HG03060 (cell line): ENCODE measurements at regions not wholly inside any gene's neighbourhood (a gene's known extent, or its start where the extent isn't known, plus 50 kb on each side); places are given as distances from the start of the nearest gene placed in this dataset.
"Not testable (repeated sequence)": the region's sequence is repeated elsewhere in the genome, so short reads cannot be mapped to it uniquely, and the experiment has no call there.

Experiments
- ATAC-seq: cut with Tn5 transposase; IDR thresholded peaks from one replicate; pipeline ENCODE4 v1.9.1; 2021; ENCODE audit warnings: low read depth, moderate number of reproducible peaks; ENCODE audit not compliant: unreplicated experiment

DNA sequence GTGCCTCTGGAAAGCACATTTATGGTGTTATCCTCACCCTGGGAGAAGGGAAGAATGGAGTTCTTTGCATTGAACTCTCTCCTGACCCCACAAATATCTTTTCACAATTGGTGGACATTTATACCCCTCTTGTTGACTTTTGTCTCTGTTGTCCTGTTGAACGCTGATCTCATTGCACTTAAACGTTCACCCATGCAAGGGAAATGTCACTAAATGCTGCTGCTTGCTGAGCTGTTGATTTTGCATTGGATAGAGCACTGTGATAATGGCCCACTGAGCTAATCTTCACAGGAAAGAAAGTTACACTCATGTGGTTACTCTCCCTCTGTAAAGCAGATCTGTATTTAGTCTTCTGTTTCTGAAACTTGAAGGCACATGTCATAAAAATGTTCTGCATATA is 133.4 kb downstream of the FZD1 start:
- no peak for ATAC-seq

DNA sequence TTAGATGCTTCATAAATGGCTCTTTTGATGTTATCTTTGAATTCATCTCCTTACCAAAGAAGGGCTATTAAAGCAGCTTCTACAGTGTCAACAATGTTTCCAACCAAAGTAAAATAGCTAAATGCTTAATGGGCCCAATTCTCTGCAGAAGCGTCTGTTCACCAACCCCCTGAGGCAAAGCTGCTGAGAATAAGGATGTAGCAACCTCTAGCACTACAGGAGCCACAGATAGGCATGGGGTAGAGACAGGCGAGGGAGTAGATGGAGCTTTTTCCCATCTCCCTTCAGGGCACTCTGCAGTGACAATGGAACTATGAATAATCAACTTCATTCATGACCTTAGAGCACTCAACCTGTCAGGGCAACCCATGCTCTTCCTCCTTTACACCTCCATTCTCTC is 134.1 kb downstream of the FZD1 start:
- ATAC-seq, result no peak

DNA sequence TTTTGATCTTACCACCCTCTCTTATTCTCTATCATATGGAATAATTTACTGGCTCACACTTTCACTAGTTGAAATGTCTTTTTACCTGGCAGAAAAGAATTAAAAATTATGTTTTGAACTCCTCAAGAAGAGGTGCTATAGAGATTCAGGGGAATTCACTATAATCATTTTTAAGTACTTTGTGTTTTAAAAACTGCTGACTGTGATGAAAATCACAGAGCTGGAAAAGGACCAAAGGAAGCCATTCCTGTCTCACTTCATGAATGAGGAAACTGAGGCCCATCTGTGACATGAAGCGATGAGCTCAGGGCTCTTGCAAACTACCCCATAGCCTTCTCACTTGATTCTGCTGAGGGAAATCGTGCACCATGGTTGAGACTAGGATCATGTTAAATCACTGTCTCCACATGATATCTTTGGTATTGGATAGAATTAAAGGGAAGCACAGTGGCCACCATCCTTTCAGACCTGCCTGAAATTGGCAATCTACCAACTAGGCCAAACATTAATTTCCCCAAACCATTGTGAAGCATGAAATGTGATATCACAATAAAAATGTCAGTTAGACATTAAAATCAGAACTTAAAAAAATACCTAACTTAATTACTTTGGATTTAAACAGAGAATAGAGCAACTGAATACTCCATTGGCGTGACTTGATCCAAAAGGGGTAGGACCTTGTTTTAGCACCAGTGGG is 141.0 kb downstream of the FZD1 start:
- ATAC-seq, result no peak

DNA sequence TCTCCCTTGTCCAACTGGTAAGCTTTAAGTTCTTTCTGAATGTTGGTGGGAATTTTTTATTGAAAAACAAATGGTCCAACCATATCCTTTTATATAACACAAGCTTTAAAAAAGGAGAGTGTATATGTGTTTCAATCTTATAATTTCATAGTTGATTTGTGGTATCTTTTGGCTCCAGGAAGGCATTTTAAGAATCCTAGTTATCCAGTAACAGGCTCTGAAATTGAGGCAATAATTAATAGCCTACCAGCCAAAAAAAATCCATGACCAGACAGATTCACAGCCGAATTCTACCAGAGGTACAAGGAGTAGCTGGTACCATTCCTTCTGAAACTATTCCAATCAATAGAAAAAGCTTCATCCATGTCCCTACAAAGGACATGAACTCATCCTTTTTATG is 141.6 kb downstream of the FZD1 start:
- not testable (repeated sequence) for ATAC-seq

DNA sequence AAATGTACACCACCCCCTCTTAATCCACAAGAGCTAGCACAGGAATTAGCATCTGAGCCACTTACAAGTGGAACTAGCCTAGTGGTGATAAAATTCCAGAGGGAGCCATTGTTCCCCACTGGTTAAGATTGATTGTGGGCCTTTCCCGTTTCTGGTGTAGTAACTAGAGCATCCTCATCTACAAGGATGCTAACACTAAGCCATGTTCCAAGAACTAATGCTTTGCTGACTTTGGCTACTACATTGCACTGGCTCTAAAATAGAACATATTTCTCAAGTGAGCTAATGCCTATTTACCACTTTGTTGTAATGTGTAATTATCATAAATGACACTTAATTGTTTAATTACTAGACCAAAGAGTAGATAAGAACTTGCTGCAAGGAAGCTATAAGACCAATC is 143.7 kb downstream of the FZD1 start:
- no peak for ATAC-seq

DNA sequence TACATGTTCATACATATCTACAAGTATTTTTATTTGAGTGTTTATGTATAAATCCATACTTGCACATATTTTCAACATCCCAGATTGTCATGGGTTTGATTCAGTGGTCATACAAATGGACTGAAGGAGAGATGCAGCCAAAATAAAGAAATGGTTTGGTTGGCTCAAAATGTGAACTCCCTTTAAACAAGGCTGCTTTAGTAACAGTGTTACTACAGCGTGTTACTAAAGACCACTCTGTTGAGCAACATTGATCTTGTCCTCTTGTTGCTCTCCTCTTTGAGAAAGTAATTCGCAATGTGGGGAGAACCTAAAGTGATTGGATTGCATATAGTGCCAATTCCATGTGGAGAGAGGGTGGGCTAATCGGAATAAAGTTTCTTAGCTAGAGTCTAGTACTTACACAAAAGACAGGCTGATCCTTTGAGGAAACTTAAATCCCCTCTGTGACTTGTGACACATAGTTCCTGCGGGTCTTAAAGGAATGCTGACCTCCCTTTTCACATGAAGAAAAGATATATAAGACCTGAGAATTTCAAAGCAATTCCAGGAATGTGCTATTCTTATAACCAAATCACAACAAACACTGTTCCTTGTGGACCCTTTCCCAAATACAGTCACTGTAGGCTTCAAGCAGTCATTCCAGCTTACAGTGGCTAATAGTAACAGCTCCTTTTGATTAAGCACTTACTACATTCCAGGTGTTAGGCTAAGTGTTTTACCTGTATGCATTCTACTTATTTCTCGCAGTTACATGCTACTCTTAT is 144.3 kb downstream of the FZD1 start:
- ATAC-seq, result no peak

DNA sequence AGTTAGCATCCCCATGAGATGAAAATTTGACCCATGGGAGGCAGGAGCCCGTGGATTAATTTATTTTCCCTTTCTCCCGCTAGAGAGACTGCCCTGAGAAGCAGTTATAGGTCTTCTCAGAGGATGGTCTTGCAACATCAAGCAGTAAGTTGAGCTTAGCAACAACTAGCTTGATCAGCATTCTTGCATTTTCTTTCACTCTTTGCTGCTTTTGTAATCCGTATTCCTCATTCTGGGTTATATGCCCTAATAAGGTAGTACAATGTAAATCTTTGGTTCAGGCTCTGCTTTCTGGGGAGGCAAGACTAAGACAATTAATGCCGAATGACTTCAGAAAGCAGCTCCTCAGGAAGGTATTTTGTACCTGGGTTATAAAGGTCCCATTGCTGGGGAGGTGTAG is 146.8 kb downstream of the FZD1 start:
- ATAC-seq, result no peak

DNA sequence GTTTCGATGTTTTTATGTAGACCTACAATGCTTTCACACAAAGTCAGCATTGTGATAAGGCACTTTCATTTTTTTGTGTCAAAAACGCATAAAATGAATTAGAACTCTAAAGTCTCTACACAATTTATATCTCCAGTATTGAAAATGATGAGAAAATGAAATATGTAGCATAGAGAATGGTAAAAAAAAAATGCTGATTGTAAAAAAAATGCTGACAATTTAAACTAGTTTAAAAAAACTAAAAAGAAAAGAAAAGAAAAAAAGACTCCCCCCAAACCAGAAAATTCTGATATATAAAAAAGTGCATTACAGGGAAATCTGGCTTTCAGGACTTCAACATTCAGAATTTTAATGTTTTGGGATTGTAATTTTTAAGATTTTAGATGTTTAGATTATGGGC is 148.1 kb downstream of the FZD1 start:
- ATAC-seq, result no peak

DNA sequence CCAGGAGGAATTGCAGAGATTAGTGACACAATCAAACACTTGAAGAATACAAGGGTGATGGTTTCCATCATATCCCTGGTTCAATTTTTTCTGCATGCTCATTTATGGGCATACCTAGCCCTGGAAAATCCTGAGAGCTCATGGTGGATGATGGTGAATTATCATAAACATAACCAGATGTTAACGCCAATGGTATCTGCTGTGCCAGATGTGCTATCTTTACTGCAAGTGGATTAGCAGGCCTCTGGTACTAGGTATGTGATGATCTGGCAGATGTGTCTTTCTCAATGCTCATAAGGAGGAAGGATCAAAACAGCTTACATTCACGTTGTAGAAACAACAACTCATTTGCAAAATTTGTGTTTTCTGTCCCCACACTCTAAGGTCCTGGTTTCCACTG is 150.5 kb downstream of the FZD1 start:
- ATAC-seq, result no peak

DNA sequence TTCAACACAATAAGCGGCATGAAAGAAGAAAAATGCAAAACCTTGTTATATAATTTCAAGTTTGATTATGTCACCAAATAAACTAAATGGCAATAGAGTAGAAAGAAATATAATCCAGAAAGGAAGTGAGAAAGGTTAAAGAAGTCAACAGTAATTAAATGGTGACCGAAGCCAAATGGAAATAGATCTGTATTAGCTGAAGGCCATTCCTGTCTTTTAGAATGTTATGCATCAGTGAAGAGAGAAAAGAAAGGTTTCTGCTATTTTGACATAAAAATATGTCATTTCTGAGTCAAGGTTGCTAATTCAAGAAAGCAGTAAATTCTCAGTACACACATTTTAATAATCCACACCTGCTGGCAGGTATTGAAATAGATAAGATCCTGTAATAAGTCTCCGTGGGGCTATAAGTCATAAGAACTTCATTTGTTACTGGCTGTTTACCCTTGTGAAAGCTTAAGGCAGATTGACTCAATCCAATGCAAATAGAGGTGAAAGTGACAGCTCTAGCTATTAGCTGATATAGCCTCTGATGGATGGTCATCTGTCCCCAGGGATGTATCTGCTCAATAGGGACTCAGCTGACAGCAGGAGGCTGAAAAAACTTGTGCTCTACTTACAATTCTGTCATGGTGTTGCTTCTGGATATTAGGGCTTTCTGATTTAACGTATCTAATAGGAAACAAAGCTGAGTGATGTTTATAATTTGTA is 152.1 kb downstream of the FZD1 start:
- no peak for ATAC-seq

DNA sequence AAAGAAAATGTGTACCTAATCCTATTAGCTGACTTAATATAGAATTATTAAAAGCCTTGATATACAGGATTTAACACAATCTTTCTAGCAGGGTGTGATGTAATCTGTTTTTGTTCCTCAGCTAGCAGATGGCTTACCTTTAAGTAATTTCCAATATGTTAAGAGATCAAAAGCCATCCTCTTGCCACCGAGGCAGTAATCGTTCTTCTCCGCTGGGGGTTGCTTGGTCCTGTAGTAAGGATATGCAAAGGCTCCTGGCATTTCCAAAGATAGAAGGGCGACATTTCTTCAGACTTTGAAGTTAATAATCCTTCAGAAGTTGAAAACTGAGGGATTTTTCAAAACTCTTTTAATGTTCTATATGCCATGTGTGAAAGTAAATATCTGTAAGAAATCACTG is 156.4 kb downstream of the FZD1 start:
- no peak for ATAC-seq

DNA sequence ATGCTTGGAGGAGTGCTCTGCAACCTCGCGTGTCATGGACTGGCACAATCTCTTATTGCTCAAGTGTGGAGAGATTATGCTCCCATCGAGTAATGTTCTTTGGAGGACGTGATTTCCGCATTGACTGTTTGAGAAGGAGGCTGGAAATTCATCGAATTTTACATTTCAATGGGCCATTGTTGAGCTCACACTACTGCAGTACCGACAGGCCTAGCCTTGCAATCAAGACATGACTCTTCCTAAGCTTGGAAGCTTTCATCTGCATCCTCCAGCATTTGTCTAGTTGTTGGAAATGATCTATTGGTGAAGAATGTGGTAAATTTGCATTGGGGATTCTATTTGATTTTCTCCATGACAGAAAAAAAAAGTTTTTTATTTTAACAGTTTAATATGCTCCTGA is 156.8 kb downstream of the FZD1 start:
- no peak for ATAC-seq

DNA sequence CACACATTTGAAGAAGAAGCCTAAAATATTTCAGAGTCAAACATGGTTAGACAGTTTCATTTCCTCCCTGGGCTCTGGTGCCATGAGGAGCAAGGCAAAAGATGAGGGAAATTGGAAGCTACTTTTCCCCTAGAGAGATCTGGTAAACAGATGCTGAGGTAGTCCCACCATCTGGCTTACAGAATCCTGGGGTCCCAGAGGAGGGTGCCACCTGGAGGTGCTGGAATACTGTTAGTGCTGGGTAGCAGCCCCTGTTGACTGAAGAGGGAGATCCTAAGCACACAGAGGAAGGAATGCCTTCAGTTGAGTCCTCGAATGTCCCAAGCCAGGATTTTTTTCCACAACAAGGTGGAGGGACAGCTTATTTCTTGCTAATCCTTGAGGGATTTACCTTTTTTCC is 160.1 kb downstream of the FZD1 start:
- ATAC-seq, result no peak

DNA sequence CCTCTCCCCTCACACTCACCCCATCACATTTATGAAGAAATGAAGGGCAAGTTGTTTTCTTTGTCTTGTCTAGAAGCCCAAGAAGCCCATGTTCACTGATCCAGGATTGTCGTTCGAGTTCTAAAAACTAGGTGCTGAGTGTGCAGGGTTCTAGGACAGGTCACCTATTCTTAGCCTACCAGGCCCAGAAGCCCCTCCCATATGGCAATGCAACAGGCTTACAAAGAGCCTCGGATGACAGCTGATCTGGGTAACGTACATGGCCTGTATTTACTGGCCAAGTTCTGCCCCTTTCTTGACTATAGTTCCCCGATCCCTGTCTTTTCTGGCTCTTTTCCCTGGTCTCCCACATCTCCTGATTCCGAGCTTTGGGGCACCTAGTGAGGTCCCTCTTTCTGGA is 160.9 kb downstream of the FZD1 start:
- ATAC-seq, result no peak

DNA sequence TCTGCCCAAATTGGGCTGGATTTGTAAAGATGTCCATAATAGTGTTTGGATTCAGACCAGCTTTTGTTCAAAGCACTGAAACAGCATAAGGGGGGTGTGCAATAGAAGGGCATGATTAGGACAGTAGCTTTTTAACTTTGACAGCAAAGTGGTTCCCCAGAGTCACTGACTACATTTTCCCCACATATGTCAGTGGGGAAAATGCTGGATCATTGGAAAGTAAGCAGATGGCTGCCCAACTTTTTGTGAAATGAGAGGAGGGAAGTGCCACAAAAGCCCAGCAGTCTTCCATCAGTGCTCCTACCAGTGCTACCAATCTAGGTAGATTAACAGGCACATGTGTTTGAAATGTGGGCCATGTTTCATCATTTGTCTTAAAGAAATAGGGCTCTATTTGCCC is 162.8 kb downstream of the FZD1 start:
- no peak for ATAC-seq

DNA sequence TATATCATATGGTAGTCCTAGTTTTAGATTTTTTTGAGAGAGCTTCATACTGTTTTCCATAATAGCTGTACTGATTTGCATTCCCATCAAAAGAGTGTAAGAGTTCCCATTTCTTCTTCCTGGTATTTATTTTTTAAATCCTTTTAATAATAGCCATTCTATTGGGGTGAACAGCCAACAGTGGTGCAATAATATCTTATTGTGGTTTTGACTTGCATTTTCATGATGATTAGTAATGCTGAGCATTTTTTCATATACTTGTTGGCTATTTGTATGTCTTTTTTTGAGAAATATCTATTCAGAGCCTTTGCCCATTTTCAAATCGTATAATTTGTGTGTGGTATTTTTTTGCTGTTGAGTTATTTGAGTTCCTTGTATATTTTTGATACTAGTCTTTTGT is 167.4 kb downstream of the FZD1 start:
- no peak for ATAC-seq

DNA sequence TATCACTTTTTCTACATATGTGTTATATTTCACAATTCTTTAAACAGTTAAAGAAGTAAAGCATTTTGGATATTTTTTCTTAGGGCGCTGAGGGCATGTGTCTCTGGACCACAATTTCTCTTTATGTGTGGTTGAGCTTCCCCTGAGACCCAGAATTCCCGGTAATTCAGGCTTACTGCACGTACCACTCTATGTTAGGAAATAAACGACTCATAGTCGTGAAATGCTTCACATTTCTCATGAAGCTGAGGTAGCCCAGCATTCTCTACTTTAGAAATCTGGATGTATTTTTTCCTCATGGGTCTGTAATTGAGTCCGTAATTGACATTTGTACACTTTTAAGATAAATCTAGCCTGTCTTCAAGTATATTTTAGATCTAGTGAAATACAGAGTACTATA is 170.6 kb downstream of the FZD1 start:
- ATAC-seq, result no peak

DNA sequence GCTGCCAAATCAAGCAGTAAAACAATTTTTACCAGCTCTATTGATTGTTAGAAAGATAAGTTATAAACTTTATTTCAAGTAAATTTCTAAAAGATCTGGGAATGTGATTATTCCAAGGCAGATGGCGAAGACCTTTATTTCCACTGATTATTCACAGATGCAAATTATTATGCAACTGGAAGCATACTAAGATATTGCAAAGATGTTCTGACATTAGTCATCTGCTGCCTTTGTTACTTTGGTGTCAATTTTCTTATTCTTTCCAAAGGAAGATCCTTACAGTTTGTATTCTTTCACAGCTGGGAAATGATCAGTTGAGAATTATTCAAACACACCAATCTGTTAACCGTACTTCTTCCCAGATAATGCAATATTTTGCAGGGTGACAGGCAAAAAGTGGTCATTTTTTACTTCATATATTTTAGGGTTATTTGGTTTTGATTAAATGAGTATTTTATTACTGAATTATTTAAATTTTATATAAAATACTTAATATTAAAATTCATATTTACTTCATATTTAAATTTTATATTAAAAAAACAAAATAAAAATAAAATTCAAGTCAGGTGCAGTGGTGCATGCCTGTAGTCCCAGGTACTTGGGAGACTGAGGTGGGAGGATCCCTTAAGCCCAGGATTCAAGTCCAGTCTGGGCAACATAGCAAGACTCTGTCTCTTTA is 171.3 kb downstream of the FZD1 start:
- no peak for ATAC-seq

DNA sequence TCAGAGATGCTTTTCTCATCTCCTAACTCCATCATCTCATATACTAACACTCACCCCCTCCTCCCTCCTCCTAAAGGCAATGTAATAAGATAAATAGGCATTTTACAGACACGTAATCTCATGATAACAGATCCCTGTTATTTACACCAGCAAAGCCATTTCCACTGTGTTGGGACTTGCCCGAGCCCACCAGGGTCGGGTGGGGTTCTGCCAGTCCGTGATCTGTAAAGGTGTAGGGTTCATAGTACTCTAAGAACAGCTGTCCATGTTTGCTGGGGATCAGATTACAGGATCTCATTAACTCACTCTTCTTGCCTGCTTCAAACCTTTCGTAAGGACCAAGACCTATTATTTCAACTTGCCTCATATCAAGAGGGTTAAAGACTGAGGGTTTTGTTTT is 172.4 kb downstream of the FZD1 start:
- ATAC-seq, result no peak

DNA sequence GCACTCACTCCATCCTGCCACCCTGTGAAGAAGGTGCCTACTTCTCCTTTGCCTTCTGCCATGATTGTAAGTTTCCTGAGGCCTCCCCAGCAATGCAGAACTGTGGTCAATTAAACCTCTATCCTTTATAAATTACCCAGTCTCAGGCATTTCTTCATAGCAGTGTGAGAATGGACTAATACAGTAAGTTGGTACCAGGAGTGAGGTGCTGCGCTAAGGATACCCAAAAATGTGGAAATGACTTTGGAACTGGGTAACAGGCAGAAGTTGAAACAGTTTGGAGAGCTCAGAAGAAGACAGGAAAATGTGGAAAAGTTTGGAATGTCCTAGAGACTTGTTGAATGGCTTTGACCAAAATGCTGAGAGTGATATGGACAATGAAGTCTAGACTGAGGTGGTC is 176.0 kb downstream of the FZD1 start:
- ATAC-seq, result not testable (repeated sequence)

DNA sequence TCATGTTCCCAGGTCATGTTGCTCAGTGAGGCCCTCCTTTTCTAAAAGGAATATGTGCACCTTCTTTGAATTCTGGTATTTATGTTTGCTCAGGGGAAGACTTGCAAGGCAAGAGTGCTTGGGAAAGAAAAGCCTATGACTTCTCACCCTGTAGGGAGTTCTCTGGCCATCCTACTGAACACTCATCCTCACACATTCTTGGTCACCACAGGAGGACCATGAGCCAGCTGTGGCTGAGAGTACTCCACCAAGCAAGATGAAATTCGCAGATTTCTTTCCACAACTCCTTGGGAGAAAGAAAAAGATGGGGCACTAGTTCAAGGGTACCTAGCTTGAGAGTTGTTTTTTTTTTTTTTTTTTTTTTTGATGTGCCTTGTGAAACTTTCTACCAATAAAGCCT is 179.6 kb downstream of the FZD1 start:
- ATAC-seq, result no peak
